ENCODE measurements at regions not wholly inside any gene's neighbourhood (a gene's known extent, or its start where the extent isn't known, plus 50 kb on each side); places are given as distances from the start of the nearest gene placed in this dataset.

DNA sequence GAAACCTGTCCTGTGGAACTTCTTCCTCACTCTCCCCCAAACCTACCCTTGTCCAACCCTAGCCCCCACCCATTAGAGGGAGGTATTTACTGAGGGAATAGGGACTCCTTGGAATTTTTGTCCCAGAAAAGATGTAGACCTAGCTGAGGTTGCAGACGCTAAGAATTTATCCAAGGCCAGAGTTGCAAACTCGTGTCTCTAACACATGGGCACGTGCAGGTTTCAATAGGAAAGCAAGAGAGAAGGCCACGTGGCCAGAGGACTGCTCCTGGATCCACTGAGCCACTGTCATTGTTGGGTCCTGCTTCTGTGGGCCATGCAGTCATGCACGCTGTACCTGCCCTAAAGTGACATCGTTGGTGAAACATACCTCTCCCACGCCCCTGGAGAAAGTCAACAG lies 243.4 kb upstream of the KCNG1 start:
- DNase-seq = no peak

DNA sequence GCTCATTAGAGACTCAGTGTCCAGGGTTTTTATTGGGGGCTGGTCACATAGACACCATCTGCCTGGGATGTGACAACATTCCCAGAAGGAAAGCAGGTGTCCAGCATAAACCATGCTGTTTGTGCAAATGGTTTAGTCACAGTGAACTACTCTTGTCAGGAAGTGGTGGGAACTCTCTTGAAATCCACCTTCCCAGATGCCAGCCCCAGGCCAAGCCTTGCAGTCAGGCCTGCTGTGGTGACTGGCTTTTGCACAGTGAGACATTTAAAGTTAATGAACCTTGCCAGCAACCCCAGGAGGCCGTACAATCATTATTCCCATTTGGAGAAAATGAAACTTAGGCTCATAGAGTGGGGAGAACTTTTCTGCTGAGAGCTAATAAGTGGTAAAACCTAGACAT lies 242.5 kb upstream of the KCNG1 start:
- DNase-seq = no peak

- no peak for DNase-seq
Measured at GRCh38 chr20:51262240-51262639, 239.3 kb upstream of the KCNG1 start.

GRCh38 chr20:51259455-51259854 lies 236.5 kb upstream of the KCNG1 start:
- DNase-seq = no peak

DNA sequence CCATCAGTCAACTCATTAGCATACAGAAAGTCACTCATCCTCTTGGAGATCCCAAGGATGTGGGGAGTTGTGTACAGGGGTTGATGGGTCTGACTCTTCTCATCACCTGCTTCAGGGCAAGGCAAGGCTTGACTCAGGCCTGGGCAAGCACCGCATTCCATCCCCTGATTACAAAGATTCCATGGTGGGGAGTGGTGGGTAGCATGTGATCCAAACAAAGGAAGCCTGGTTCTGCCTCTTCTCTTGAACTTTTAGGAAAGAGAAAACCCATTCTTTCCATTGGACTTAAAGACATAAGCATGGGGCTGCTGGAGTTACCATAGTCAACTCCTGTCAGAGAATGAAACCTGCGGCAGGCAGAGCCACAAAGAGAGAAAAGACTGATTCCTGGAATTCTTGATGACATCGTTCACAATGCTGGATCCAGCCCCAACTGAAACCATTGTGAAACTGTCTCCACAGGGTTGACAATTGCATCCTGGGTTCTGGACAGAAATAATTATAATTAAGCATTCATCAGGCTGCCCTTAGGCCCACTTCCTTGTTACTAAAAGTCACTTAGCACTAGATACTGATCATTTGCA lies 235.8 kb upstream of the KCNG1 start:
- peak; percentile 19 for DNase-seq

- no peak for DNase-seq
Measured at GRCh38 chr20:51255417-51255816, 232.5 kb upstream of the KCNG1 start.

- no peak for DNase-seq
Measured at GRCh38 chr20:51253280-51253679, 230.4 kb upstream of the KCNG1 start.

- DNase-seq = no peak
Measured at GRCh38 chr20:51249781-51250180, 226.9 kb upstream of the KCNG1 start.

- no peak for DNase-seq
Measured at GRCh38 chr20:51249215-51249614, 226.3 kb upstream of the KCNG1 start.

GRCh38 chr20:51244466-51244865 lies 221.6 kb upstream of the KCNG1 start:
- no peak for DNase-seq

DNA sequence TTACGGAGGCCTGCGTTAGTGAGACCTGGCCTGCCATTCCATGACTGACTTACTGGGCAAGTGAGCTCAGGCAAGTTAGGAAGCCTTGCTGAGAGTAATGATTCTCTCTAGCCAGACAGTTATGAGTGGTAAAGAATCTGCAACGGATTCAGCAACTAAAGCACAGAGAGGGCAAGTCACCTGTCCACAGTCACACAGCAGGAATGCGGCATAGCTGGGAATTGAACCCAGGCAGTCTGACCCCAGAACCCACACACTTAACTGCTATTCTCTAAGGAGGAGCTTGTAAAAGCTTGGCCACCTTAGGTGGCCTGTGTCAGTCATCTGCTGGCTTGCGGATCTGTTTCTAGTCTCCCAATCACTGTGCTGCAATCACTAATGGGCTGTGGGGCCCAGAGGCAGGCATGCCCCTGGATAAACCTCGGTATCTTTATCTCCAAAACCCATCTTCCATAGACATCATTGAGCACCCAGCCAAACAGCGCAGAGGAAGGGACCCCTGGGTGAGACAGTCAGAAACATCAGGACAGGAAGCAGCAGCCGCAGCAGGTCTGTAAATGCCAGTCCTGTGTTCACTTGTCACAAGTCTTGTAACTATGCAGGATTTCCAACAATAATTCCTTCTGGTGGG lies 215.9 kb upstream of the KCNG1 start:
- no peak for DNase-seq

- DNase-seq = no peak
Measured at GRCh38 chr20:51237791-51238190, 214.9 kb upstream of the KCNG1 start.

DNA sequence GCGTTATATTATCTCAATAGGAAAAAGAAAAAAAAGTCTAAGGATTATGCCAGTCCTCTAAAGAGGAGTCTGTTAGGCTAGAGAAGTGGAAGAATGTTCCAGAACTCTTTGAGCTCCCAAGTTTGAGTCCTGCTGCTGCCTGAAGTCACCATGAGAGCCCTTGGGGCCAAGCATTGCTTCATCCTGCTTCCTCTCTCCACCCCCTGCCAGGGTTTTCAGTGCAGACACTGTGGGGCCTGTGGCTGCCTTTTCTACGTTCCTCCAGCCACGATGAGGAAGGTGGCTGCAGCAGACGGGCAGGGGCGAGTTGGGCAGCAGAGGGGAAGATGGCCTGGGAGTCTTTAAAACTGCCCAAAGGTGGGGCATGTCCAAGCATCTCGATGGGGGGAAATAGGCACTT lies 214.4 kb upstream of the KCNG1 start:
- DNase-seq = no peak

DNA sequence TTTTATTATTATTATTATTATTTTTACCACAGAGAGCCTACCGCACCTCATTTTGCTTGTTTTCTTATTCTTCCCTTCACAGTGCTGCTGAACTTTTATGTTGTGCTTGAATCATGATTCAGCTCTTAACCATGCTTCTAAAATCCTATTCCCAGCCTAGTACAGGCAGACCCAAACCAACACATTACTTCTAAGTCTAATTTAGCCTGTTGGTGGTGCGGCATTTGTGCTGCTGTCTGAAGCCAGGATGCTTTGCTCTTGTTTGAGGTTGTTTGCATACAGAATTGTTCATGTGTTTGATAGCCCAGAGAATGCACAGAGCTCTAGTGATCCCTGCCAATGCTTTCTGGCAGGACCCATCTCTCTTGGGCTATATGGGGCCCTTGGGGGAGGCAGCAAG lies 213.5 kb upstream of the KCNG1 start:
- DNase-seq = no peak

DNA sequence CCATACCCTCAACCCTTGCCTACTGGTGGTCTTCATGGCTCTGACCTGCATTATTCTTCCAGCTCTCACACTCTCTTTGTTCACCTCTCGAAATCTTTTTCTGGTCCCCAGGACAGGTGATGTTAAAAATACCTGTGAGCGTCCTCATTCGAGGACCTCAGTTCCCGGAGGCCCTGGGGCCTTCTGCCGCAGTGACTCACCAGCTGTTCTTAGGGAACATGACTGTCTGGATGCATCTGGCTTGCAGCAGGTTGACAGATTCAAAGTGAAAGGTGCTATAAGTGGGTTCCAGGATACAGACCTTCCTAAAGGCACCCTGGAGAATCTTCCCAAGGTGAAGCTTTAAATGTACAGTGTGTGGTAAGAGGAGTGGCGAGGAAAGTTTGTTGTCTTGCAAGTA lies 210.4 kb upstream of the KCNG1 start:
- no peak for DNase-seq

GRCh38 chr20:51230727-51231126 lies 207.8 kb upstream of the KCNG1 start:
- DNase-seq = no peak

DNA sequence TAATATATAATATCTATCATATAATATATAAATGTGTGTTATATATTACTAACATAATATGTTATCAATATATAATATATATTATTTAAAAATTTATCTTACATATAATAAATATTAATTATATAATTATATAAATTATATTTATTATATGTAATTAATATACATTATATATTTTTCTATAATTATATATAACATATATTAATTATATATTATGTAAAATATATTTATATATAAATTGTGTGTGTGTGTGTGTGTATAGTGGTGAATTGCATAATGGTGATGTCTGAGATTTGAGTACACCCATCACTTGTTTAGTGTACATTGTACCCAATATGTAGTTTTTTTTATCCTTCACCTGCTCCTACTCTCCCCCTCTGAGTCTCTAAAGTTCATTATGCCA lies 205.9 kb upstream of the KCNG1 start:
- DNase-seq = no peak

- no peak for DNase-seq
Measured at GRCh38 chr20:51227744-51228143, 204.8 kb upstream of the KCNG1 start.

GRCh38 chr20:51223183-51223720 lies 200.3 kb upstream of the KCNG1 start:
- DNase-seq = no peak

GRCh38 chr20:51221791-51222408 lies 199.0 kb upstream of the KCNG1 start:
- no peak for DNase-seq

DNA sequence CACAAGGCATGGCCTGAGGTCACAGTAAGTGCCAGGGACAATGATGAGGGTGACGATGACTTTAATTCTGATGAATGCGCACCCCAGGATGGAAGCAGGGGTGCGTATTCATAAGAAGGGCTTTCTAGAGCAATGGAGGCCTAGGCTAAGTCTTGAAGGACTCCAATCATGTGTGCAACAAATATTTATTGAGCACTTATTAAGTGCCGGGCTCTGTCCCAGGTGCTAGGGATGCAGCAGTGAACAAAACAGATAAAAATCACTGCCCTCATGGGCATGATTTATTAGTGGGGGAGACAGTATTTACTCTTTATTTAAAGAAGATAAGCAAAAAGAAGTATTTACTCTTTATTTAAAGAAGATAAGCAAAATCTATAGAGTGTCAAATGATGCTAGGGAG lies 198.2 kb upstream of the KCNG1 start:
- DNase-seq = no peak

- no peak for DNase-seq
Measured at GRCh38 chr20:51220293-51220706, 197.4 kb upstream of the KCNG1 start.

GRCh38 chr20:51219544-51219943 lies 196.6 kb upstream of the KCNG1 start:
- DNase-seq = no peak

DNA sequence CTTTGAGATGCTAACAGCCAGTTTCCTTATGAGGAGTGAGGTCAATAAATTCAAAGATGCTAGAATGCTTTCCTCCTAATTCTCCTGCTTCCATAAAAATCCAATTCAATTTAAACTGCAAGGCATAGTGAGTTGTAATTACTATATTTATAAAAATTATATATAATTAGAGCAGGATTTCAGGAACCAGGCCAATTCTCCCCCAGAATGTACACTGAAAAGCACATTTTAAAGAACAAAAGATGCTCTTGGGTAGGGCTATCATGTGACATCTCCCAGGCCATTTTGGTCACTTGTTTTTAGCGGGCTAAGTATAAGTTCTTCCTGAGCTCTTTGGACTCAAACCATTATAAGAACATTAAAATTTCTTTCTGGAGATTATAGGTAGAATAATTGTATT lies 195.7 kb upstream of the KCNG1 start:
- DNase-seq = no peak

Data from tongue (tissue), 1 donor.